Skeletal muscle tissue (tissue), 3 donors: ENCODE measurements at regions not wholly inside any gene's neighbourhood (a gene's known extent, or its start where the extent isn't known, plus 50 kb on each side); places are given as distances from the start of the nearest gene placed in this dataset.
"Not testable (repeated sequence)": the region's sequence is repeated elsewhere in the genome, so short reads cannot be mapped to it uniquely, and the experiment has no call there.

Experiments
- H3K27ac ChIP-seq: one replicate; pipeline ENCODE4 v1.7.0; 2013; ENCODE audit warnings: mild to moderate bottlenecking, low read depth, low read length, inconsistent platforms
- H3K27me3 ChIP-seq, 3 donors: one replicate each; pipeline ENCODE4 v1.7.0; 2013; ENCODE audit warnings: low read length in 3 of 3; ENCODE audit not compliant: control insufficient read depth in 3 of 3, insufficient read depth in 3 of 3
- H3K36me3 ChIP-seq, 3 donors: one replicate each; pipeline ENCODE4 v1.7.0; 2013; ENCODE audit warnings: low read length in 3 of 3; ENCODE audit not compliant: control insufficient read depth in 3 of 3, insufficient read depth in 3 of 3
- H3K4me1 ChIP-seq, 3 donors: one replicate each; pipeline ENCODE4 v1.7.0; 2013; ENCODE audit warnings: low read length in 3 of 3, mild to moderate bottlenecking in 3 of 3; ENCODE audit not compliant: control insufficient read depth in 3 of 3, insufficient read depth in 3 of 3
- H3K4me3 ChIP-seq, 3 donors: one replicate each; pipeline ENCODE4 v1.7.0; 2013; ENCODE audit warnings: low read length in 3 of 3
- H3K9ac ChIP-seq, 3 donors: one replicate each; pipeline ENCODE4 v1.7.0; 2013; ENCODE audit warnings: low read length in 3 of 3, mild to moderate bottlenecking in 3 of 3, moderate library complexity in 2 of 3, low read depth in 1 of 3
- H3K9me3 ChIP-seq, 3 donors: one replicate each; pipeline ENCODE4 v1.7.0; 2013; ENCODE audit warnings: low read length in 3 of 3; ENCODE audit not compliant: control insufficient read depth in 3 of 3
- donor health status: Osteomylitis.

DNA sequence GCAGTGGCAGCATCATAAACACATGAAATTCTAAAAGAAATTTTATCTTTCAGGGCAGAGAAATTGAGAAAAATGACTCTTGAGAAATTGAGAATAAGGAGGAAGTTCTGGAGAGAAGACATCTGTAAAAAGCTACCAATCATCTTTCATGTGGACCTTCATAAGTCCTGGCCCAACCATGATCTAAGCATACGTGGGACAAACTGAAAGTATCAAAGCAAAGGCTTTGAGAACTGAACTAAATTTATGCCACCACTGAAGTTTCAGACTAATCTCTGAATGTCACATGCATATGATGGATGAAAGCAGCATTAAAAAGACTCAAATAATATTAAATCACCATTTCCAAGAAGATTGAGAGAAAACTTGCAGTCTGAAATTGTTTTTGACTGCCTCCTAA lies 1502.8 kb upstream of the LRRTM3 start:
- Histone ChIP-seq H3K4me1 (no peaks in the 10 kb centered on the region), H3K4me3 (no peak overlapping the region), H3K9ac (no peak overlapping the region), H3K9me3 (no peaks in the 10 kb centered on the region), H3K36me3 (no peaks in the 10 kb centered on the region), H3K27me3 (no peaks in the 10 kb centered on the region), H3K27ac (no peak overlapping the region)

DNA sequence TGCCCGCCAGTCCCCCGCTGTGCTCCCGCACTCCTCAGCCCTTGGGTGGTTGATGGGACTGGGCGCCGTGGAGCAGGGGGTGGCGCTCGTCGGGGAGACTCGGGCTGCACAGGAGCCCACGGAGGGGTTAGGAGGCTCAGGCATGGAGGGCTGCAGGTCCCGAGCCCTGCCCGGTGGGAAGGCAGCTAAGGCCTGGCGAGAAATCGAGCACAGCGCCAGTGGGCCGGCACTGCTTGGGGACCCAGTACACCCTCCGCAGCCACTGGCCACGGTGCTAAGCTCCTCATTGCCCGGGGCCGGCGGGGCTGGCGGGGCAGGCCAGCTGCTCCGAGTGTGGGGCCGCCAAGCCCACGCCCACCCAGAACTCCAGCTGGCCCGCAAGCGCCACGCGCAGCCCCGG lies 1496.5 kb upstream of the LRRTM3 start:
- H3K4me3 ChIP-seq, H3K36me3 ChIP-seq, H3K9ac ChIP-seq, H3K27ac ChIP-seq, H3K27me3 ChIP-seq, H3K9me3 ChIP-seq, H3K4me1 ChIP-seq: not testable (repeated sequence)

GRCh38 chr10:65430979-65431378 lies 1494.9 kb upstream of the LRRTM3 start:
- no peak overlapping the region for H3K4me3 ChIP-seq
- no peaks in the 10 kb centered on the region for H3K27me3 ChIP-seq
- H3K9me3 ChIP-seq, result no peaks in the 10 kb centered on the region
- no peaks in the 10 kb centered on the region for H3K4me1 ChIP-seq
- H3K36me3 ChIP-seq, result no peaks in the 10 kb centered on the region
- no peak overlapping the region for H3K9ac ChIP-seq
- no peak overlapping the region for H3K27ac ChIP-seq

DNA sequence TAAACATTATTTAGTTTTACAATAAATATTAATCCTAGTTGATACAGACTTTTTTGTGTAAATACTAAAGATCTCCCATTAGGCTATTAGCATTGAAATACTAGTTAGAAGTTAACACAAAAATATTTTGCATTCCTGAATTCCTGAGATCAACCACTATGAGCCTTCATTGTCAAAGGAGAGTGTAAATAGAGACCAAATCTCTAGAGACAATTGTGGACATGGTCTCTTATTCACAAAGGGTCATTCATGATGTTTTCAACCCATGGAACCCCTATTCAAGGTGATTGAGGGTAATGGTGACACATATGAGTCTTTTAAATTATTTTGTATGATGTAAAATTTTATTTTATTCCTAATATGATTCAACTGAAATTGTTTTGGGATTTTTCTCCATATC lies 1454.8 kb upstream of the LRRTM3 start:
- Histone ChIP-seq H3K27me3 (no peaks in the 10 kb centered on the region), H3K9ac (no peak overlapping the region), H3K9me3 (no peaks in the 10 kb centered on the region), H3K4me3 (no peak overlapping the region), H3K27ac (no peak overlapping the region), H3K4me1 (no peaks in the 10 kb centered on the region), H3K36me3 (no peaks in the 10 kb centered on the region)

GRCh38 chr10:65482848-65483247 lies 1443.0 kb upstream of the LRRTM3 start:
- no peak overlapping the region for H3K4me3 ChIP-seq
- no peaks in the 10 kb centered on the region for H3K36me3 ChIP-seq
- no peak overlapping the region for H3K27ac ChIP-seq
- no peaks in the 10 kb centered on the region for H3K9me3 ChIP-seq
- H3K9ac ChIP-seq, result no peak overlapping the region
- H3K4me1 ChIP-seq, result no peaks in the 10 kb centered on the region
- no peaks in the 10 kb centered on the region for H3K27me3 ChIP-seq

DNA sequence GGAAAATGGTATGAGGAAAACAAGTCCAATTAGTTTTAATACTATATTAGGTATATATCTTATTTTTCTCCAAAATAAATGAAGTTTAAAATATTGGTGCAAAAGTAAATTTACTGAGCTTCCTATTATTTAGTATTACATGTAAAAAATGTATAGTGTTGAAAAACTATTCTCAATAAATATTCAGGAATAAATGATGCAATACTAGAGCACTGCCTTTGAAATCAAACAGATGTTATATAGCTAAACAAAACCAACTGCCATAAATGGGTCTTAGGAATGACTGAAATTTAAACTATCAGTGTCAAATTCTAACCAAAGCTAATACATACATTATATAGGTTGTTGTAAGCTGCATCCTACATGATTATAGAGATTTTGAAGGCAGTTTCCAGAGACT lies 1434.0 kb upstream of the LRRTM3 start:
- no peaks in the 10 kb centered on the region for H3K36me3 ChIP-seq
- no peaks in the 10 kb centered on the region for H3K4me1 ChIP-seq
- no peaks in the 10 kb centered on the region for H3K27me3 ChIP-seq
- H3K4me3 ChIP-seq, result no peak overlapping the region
- H3K9ac ChIP-seq, result no peak overlapping the region
- H3K27ac ChIP-seq, result no peak overlapping the region
- H3K9me3 ChIP-seq, result no peaks in the 10 kb centered on the region

GRCh38 chr10:65496541-65496940 lies 1429.3 kb upstream of the LRRTM3 start:
- no peaks in the 10 kb centered on the region for H3K4me1 ChIP-seq
- H3K4me3 ChIP-seq, result no peak overlapping the region
- no peak overlapping the region for H3K9ac ChIP-seq
- H3K36me3 ChIP-seq, result no peaks in the 10 kb centered on the region
- H3K27me3 ChIP-seq, result no peaks in the 10 kb centered on the region
- no peak overlapping the region for H3K27ac ChIP-seq
- H3K9me3 ChIP-seq, result no peaks in the 10 kb centered on the region

- H3K4me3 ChIP-seq, result no peak overlapping the region
- no peak overlapping the region for H3K9ac ChIP-seq
- no peaks in the 10 kb centered on the region for H3K9me3 ChIP-seq
- H3K27me3 ChIP-seq, result no peaks in the 10 kb centered on the region
- H3K27ac ChIP-seq, result no peak overlapping the region
- no peaks in the 10 kb centered on the region for H3K36me3 ChIP-seq
- no peaks in the 10 kb centered on the region for H3K4me1 ChIP-seq
Observed at GRCh38 chr10:65497837-65498236, 1428.0 kb upstream of the LRRTM3 start.

GRCh38 chr10:65500716-65501115 lies 1425.1 kb upstream of the LRRTM3 start:
- no peak overlapping the region for H3K4me3 ChIP-seq
- H3K36me3 ChIP-seq, result no peaks in the 10 kb centered on the region
- H3K4me1 ChIP-seq, result no peaks in the 10 kb centered on the region
- no peaks in the 10 kb centered on the region for H3K27me3 ChIP-seq
- no peak overlapping the region for H3K9ac ChIP-seq
- H3K27ac ChIP-seq, result no peak overlapping the region
- no peaks in the 10 kb centered on the region for H3K9me3 ChIP-seq

GRCh38 chr10:65501259-65501658 lies 1424.6 kb upstream of the LRRTM3 start:
- Histone ChIP-seq H3K36me3 (no peaks in the 10 kb centered on the region), H3K4me1 (no peaks in the 10 kb centered on the region), H3K27ac (no peak overlapping the region), H3K9me3 (no peaks in the 10 kb centered on the region), H3K27me3 (no peaks in the 10 kb centered on the region), H3K4me3 (no peak overlapping the region), H3K9ac (no peak overlapping the region)

DNA sequence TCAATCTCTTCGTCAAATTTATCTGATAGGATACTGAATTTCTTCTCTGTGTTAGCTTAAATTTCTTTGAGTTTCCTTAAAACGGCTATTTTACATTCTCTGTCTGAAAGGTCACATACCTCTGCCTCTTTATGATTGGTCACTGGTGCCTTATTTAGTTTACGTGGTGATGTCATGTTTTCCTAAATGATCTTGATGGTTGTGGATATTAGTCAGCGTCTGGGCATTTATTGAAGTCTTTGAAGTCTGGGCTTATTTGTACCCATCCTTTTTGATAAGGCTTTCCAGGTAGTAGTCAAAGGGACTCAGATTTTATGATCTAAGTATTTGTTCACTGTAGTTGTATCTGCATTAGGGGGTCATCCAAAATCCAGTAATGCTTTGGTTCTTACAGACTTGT lies 1407.5 kb upstream of the LRRTM3 start:
- no peaks in the 10 kb centered on the region for H3K27me3 ChIP-seq
- H3K4me1 ChIP-seq, result no peaks in the 10 kb centered on the region
- no peak overlapping the region for H3K4me3 ChIP-seq
- H3K36me3 ChIP-seq, result no peaks in the 10 kb centered on the region
- no peak overlapping the region for H3K27ac ChIP-seq
- no peak overlapping the region for H3K9ac ChIP-seq
- no peaks in the 10 kb centered on the region for H3K9me3 ChIP-seq
